ENCODE measurements at regions not wholly inside any gene's neighbourhood (a gene's known extent, or its start where the extent isn't known, plus 50 kb on each side); places are given as distances from the start of the nearest gene placed in this dataset.

DNA sequence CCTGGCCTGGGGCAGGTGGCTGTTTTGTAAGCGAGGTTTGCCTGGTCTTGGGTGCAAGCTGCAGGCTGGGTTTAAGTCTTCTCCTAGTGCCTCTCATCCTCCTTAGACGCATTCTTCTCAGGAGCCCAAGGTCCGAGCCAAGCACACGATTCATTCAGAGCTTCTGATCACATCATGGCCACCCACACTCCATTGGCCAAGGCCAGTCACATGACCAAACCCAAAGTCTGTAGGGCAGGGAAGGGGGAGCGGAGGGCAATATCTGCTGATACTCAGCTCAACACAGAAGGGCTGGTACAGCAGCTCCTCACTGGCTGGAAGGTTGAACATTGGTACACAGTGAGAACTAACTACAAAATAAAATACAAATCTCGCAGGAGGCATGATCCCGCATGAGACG is 177.2 kb upstream of the AFDN start:
- no peak for TF ChIP-seq EZH2 (IDR thresholded peaks at IDR 0.05; ENCODE audit: borderline replicate concordance, insufficient read depth, low read length, poor library complexity, severe bottlenecking)
- no peak for TF ChIP-seq TAF1 (IDR thresholded peaks at IDR 0.05; ENCODE audit: low read depth)
